IPS-NIHi11 (cell line): ENCODE measurements at regions not wholly inside any gene's neighbourhood (a gene's known extent, or its start where the extent isn't known, plus 50 kb on each side); places are given as distances from the start of the nearest gene placed in this dataset.

Experiments
- DNase-seq: peaks from one replicate; pipeline ENCODE4 v3.0.0; 2012; ENCODE audit warnings: mixed read lengths, low spot score

- no peak for DNase-seq
Observed at GRCh38 chr13:104196611-104197010, 1130.4 kb upstream of the SLC10A2 start.

- peak; percentile 22 for DNase-seq
Observed at GRCh38 chr13:104181526-104182231, 1115.5 kb upstream of the SLC10A2 start.

- DNase-seq: no peak
Observed at GRCh38 chr13:104170980-104171555, 1104.9 kb upstream of the SLC10A2 start.

- DNase-seq: no peak
Observed at GRCh38 chr13:104163866-104164630, 1097.8 kb upstream of the SLC10A2 start.

GRCh38 chr13:104160536-104160935 lies 1094.3 kb upstream of the SLC10A2 start:
- no peak for DNase-seq

- DNase-seq: peak; percentile 18
Observed at GRCh38 chr13:104143760-104144416, 1077.7 kb upstream of the SLC10A2 start.

GRCh38 chr13:104140552-104140951 lies 1074.3 kb upstream of the SLC10A2 start:
- no peak for DNase-seq

- no peak for DNase-seq
Observed at GRCh38 chr13:104137416-104137815, 1071.2 kb upstream of the SLC10A2 start.

- no peak for DNase-seq
Observed at GRCh38 chr13:104132849-104133248, 1066.6 kb upstream of the SLC10A2 start.

- DNase-seq: no peak
Observed at GRCh38 chr13:104114101-104114500, 1047.9 kb upstream of the SLC10A2 start.

- no peak for DNase-seq
Observed at GRCh38 chr13:104111031-104111430, 1044.8 kb upstream of the SLC10A2 start.

GRCh38 chr13:104106705-104107393 lies 1040.6 kb upstream of the SLC10A2 start:
- DNase-seq: peak; percentile 21

- DNase-seq: no peak
Observed at GRCh38 chr13:104105418-104106355, 1039.5 kb upstream of the SLC10A2 start.

- DNase-seq: no peak
Observed at GRCh38 chr13:104099750-104100149, 1033.5 kb upstream of the SLC10A2 start.

- no peak for DNase-seq
Observed at GRCh38 chr13:104098421-104098820, 1032.2 kb upstream of the SLC10A2 start.

GRCh38 chr13:104086759-104087158 lies 1020.5 kb upstream of the SLC10A2 start:
- no peak for DNase-seq

GRCh38 chr13:104086210-104086609 lies 1020.0 kb upstream of the SLC10A2 start:
- DNase-seq: no peak

GRCh38 chr13:104085611-104086010 lies 1019.4 kb upstream of the SLC10A2 start:
- no peak for DNase-seq

GRCh38 chr13:104074326-104074725 lies 1008.1 kb upstream of the SLC10A2 start:
- DNase-seq: no peak

GRCh38 chr13:104071806-104072205 lies 1005.6 kb upstream of the SLC10A2 start:
- no peak for DNase-seq

- no peak for DNase-seq
Observed at GRCh38 chr13:104065328-104065727, 999.1 kb upstream of the SLC10A2 start.
